Neuronal stem cell (in vitro differentiated cells): ENCODE measurements at regions not wholly inside any gene's neighbourhood (a gene's known extent, or its start where the extent isn't known, plus 50 kb on each side); places are given as distances from the start of the nearest gene placed in this dataset.
A peak's percentile ranks its signal among the peaks of the same experiment; 100 is the strongest.

Experiments
- DNase-seq: peaks from one replicate; pipeline ENCODE4 v3.0.0-alpha.2; 2013; ENCODE audit warnings: low spot score
- H2AFZ ChIP-seq: one replicate; pipeline ENCODE4 v1.6.1; 2013; ENCODE audit warnings: mild to moderate bottlenecking, low read length, inconsistent platforms
- H2AK5ac ChIP-seq: 2 replicates; pipeline ENCODE4 v1.6.1; 2013; ENCODE audit warnings: low read depth, mild to moderate bottlenecking, inconsistent platforms, low read length, moderate library complexity, mixed read lengths
- H2BK120ac ChIP-seq: 2 replicates; pipeline ENCODE4 v1.6.1; 2013; ENCODE audit warnings: low read depth, mild to moderate bottlenecking, inconsistent platforms, low read length, moderate library complexity, mixed read lengths
- H2BK12ac ChIP-seq: one replicate; pipeline ENCODE4 v1.6.1; 2013; ENCODE audit warnings: low read length, inconsistent platforms
- H2BK15ac ChIP-seq: 2 replicates; pipeline ENCODE4 v1.6.1; 2013; ENCODE audit warnings: mild to moderate bottlenecking, low read length, inconsistent platforms, mixed read lengths
- H2BK5ac ChIP-seq: one replicate; pipeline ENCODE4 v1.6.1; 2013; ENCODE audit warnings: inconsistent platforms, mild to moderate bottlenecking, low read length, moderate library complexity
- H3K14ac ChIP-seq: one replicate; pipeline ENCODE4 v1.6.1; 2013; ENCODE audit warnings: low read length, inconsistent platforms
- H3K18ac ChIP-seq: 2 replicates; pipeline ENCODE4 v1.6.1; 2013; ENCODE audit warnings: low read length, inconsistent platforms
- H3K23ac ChIP-seq: 2 replicates; pipeline ENCODE4 v1.6.1; 2013; ENCODE audit warnings: low read depth, mild to moderate bottlenecking, mixed read lengths, low read length, inconsistent platforms; ENCODE audit not compliant: poor library complexity
- H3K27ac ChIP-seq: replicated peaks from 3 replicates; pipeline ENCODE4 v1.5.1; 2013; ENCODE audit warnings: low read length, inconsistent platforms
- H3K27me3 ChIP-seq, 3 experiments: 2 replicates each; pipeline ENCODE4 v1.6.1; 2013; ENCODE audit warnings: low read length in 3 of 3, mild to moderate bottlenecking in 2 of 3, inconsistent platforms in 1 of 3, low read depth in 1 of 3, mixed read lengths in 1 of 3, moderate library complexity in 1 of 3; ENCODE audit not compliant: control insufficient read depth in 3 of 3, insufficient read depth in 3 of 3
- H3K36me3 ChIP-seq, 2 donors: replicated peaks in 1 of 2; 2 replicates each; pipeline ENCODE4 v1.6.1; 2013; ENCODE audit warnings: low read length in 2 of 2; ENCODE audit not compliant: control insufficient read depth in 2 of 2, insufficient read depth in 2 of 2
- H3K4ac ChIP-seq: 2 replicates; pipeline ENCODE4 v1.6.1; 2013; ENCODE audit warnings: inconsistent platforms, mild to moderate bottlenecking, low read length, moderate library complexity
- H3K4me1 ChIP-seq, 2 donors: 1 replicate in 1 of 2; 2 replicates in 1 of 2; pipeline ENCODE4 v1.6.1; 2013; ENCODE audit warnings: low read length in 2 of 2, low read depth in 1 of 2; ENCODE audit not compliant: control insufficient read depth in 2 of 2, insufficient read depth in 1 of 2
- H3K4me2 ChIP-seq: one replicate; pipeline ENCODE4 v1.6.1; 2013; ENCODE audit warnings: mild to moderate bottlenecking, low read length, inconsistent platforms; ENCODE audit not compliant: insufficient read depth, poor library complexity, severe bottlenecking
- H3K4me3 ChIP-seq, 2 donors: 2 replicates each; pipeline ENCODE4 v1.5.1; 2013; ENCODE audit warnings: low read length in 2 of 2, mild to moderate bottlenecking in 2 of 2, inconsistent platforms in 1 of 2, moderate library complexity in 1 of 2
- H3K79me1 ChIP-seq: one replicate; pipeline ENCODE4 v1.6.1; 2013; ENCODE audit warnings: low read depth, mild to moderate bottlenecking, inconsistent platforms, low read length, moderate library complexity
- H3K9ac ChIP-seq: one replicate; pipeline ENCODE4 v1.6.1; 2013; ENCODE audit warnings: mild to moderate bottlenecking, low read depth, low read length, inconsistent platforms; ENCODE audit not compliant: poor library complexity
- H3K9me3 ChIP-seq, 2 donors: replicated peaks in 1 of 2; 2 replicates each; pipeline versions ENCODE3 to v1.6.1; 2013; ENCODE audit warnings: low read length in 2 of 2, mild to moderate bottlenecking in 2 of 2, inconsistent platforms in 1 of 2, low read depth in 1 of 2, mixed read lengths in 1 of 2, moderate library complexity in 1 of 2; ENCODE audit not compliant: control insufficient read depth in 2 of 2, insufficient read depth in 1 of 2
- H4K8ac ChIP-seq: one replicate; pipeline ENCODE4 v1.6.1; 2013; ENCODE audit warnings: low read depth, mild to moderate bottlenecking, inconsistent platforms, low read length, moderate library complexity
- H4K91ac ChIP-seq: one replicate; pipeline ENCODE4 v1.6.1; 2013; ENCODE audit warnings: low read length, low read depth, mild to moderate bottlenecking, inconsistent platforms; ENCODE audit not compliant: poor library complexity
- WGBS, 2 donors: extraction: QIAGEN DNeasy Blood & Tissue Kit; methylation state at CpG; one replicate each; pipeline ENCODE4 v1.1.7; 2013; ENCODE audit warnings: missing lambda C conversion rate in 2 of 2, mixed read lengths in 1 of 2; ENCODE audit not compliant: insufficient read length in 2 of 2, insufficient replicate concordance in 1 of 2; ENCODE audit errors: extremely low coverage in 2 of 2; 5-methylcytosine and 5-hydroxymethylcytosine counted together

DNA sequence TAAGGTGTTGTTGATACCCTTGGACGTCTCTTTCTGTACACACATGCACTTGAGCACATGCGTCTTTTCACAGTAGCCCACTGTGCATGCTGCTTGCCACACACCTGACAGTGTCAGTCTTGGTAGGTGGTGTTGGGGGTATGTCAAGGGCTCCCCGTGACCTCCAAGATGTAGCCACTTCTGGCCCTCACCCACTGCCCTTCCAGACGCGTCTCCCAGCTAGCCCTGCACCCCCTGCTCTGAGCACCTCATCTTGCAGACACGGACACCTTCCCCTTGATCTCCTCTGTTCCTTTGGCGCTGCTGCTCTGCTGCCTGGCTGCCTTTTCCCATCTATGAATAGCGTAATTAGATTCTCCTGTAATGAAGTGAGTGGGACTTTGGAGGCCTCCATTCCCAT lies 75.2 kb upstream of the TNS3 start:
- no peak overlapping the region for H2BK5ac ChIP-seq
- peaks cover 10 to 13% of the 10 kb centered on the region in 2 donors for H3K4me1 ChIP-seq
- H3K18ac ChIP-seq, result no peak overlapping the region
- H3K36me3 ChIP-seq, result no peaks in the 10 kb centered on the region
- no peak overlapping the region for H2AFZ ChIP-seq
- no peak overlapping the region for H3K23ac ChIP-seq
- peaks cover 2 to 3% of the 10 kb centered on the region in 2 donors for H3K9me3 ChIP-seq
- no peak overlapping the region for H3K4me3 ChIP-seq
- H3K79me1 ChIP-seq, result peaks cover 4% of the 10 kb centered on the region
- H3K4ac ChIP-seq, result no peak overlapping the region
- H3K14ac ChIP-seq, result no peak overlapping the region
- no peak overlapping the region for H3K27ac ChIP-seq
- no peak overlapping the region for H2AK5ac ChIP-seq
- peaks cover 0 to 2% (median 0%) of the 10 kb centered on the region in 3 experiments for H3K27me3 ChIP-seq
- no peak for DNase-seq
- H4K8ac ChIP-seq, result no peak overlapping the region
- no peak overlapping the region for H4K91ac ChIP-seq
- H3K4me2 ChIP-seq, result no peak overlapping the region
- no peak overlapping the region for H2BK12ac ChIP-seq
- no peak overlapping the region for H2BK15ac ChIP-seq
- WGBS, 2 donors, result no CpG with 5 or more reads among the region's 8 CpGs
- H2BK120ac ChIP-seq, result no peak overlapping the region
- H3K9ac ChIP-seq, result no peak overlapping the region

DNA sequence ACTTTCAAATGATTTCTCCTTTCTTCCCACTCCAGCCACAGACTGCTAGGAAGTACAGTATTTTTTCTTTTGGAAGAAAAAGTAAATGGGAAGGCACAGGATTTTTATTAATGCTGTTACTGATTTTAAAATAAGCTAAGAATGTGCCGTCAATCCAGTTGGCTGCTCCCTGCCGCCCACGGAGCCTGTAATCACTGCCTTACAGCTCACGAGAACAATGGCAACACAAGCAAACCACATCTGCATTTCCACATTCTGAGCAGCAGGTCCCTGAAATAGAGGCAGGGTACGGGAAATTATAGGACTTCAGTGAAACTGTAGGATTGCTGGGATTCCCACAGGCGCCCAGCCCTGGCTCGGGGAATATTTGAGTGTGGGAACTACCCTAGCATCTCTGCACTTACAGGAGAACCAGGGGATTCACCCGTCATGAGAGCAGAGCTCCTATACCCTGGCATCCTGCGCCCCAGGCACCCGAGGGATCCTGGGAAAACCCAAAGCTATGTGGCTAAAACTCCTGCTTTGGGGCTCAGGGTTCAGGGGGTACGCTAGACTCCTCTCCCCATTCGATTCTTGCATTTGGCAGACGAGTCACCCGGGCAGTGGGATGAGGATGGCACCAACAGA lies 72.9 kb upstream of the TNS3 start:
- Histone ChIP-seq H2AK5ac (no peak overlapping the region), H2BK120ac (no peak overlapping the region), H3K23ac (no peak overlapping the region), H2BK12ac (peak overlapping the region; percentile 76), H2BK5ac (no peak overlapping the region), H3K4me3 (no peak overlapping the region), H2BK15ac (no peak overlapping the region), H3K9me3 (peaks cover under 1 to 2% of the 10 kb centered on the region in 2 donors), H3K27ac (no peak overlapping the region), H3K4me1 (peaks cover 5 to 7% of the 10 kb centered on the region in 2 donors), H3K36me3 (no peaks in the 10 kb centered on the region), H2AFZ (peak overlapping the region; percentile 27), H3K79me1 (peaks cover 1% of the 10 kb centered on the region), H3K4ac (no peak overlapping the region), H3K27me3 (peaks cover 0 to 2% (median 0%) of the 10 kb centered on the region in 3 experiments), H3K4me2 (no peak overlapping the region), H3K14ac (no peak overlapping the region), H3K9ac (no peak overlapping the region), H4K91ac (no peak overlapping the region), H4K8ac (no peak overlapping the region), H3K18ac (peak overlapping the region; percentile 42)
- no peak for DNase-seq
- no CpG with 5 or more reads among the region's 14 CpGs for WGBS, 2 donors

DNA sequence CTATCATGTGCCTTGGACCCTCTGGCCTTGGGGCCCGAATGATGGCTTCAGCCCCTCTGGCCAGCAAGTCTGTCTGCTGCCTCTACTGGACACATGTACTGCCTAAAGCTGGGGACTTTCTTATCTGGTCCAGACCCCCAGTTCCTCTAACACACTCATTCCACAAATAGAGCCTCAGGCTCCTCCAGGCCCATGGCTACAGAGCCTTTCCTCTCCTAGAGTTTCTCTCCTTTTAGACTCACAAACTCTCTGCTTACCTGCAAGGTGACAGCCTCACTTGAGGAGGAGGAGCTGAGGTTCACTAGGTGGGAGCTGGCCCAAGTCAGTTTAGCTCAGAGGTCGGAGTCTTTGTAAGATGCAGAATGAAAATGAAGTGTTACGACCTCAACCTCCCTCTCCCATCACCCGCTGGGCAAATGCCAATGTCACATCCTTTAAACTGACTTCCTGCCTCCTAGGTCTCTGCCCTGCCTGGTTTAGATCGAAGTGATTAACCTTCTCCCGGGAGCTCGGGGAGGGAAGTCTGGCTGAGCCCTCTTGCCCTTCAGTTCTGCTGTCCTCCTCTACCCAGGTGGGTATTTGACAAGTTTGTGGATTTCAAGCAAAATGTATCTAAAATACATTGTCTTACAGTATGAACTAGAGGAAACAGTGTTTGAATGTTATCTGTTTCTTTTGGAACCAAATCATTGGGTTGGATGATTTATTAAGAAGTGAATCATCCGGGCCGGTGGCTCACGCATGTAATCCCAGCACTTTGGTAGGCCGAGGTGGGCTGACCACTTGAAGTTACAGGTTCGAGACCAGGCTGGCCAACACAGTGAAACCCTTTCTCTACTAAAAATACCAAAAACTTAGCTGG lies 71.9 kb upstream of the TNS3 start:
- no peak overlapping the region for H2AFZ ChIP-seq
- peaks cover 5 to 7% of the 10 kb centered on the region in 2 donors for H3K4me1 ChIP-seq
- no peak overlapping the region for H3K4me3 ChIP-seq
- DNase-seq, result no peak
- no peak overlapping the region for H3K27ac ChIP-seq
- H3K23ac ChIP-seq, result no peak overlapping the region
- no peak overlapping the region for H3K4me2 ChIP-seq
- H3K36me3 ChIP-seq, result no peaks in the 10 kb centered on the region
- H3K79me1 ChIP-seq, result no peaks in the 10 kb centered on the region
- no peak overlapping the region for H4K91ac ChIP-seq
- no peak overlapping the region for H3K18ac ChIP-seq
- peak overlapping the region; percentile 56 for H2AK5ac ChIP-seq
- H3K14ac ChIP-seq, result no peak overlapping the region
- H3K9me3 ChIP-seq, result peaks cover 0 to 2% of the 10 kb centered on the region in 2 donors
- WGBS, 2 donors, result no CpG with 5 or more reads among the region's 12 CpGs
- peaks cover 0 to 2% (median 0%) of the 10 kb centered on the region in 3 experiments for H3K27me3 ChIP-seq
- H2BK15ac ChIP-seq, result no peak overlapping the region
- H3K9ac ChIP-seq, result no peak overlapping the region
- no peak overlapping the region for H2BK120ac ChIP-seq
- H2BK12ac ChIP-seq, result no peak overlapping the region
- H3K4ac ChIP-seq, result no peak overlapping the region
- H2BK5ac ChIP-seq, result peak overlapping the region; percentile 8
- H4K8ac ChIP-seq, result no peak overlapping the region

DNA sequence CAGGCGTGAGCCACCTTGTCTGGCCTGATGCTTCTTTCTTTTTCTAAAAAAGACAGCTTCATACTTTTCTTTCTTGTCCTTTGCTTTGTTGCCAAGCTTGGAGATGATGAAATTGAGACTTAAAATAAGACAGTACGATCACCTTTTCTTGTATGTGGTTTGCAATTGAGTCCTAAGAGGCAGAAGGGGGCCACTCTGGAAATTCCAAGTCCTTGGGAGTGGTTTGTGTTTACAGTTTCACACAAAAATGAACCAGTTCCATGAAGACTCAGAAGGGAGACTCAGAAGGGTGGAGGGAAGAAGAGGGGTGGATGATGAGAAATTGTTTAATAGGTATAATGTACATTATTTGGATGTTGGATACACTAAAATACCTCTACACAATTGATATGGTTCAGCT lies 70.7 kb upstream of the TNS3 start:
- WGBS, 2 donors, result no CpG with 5 or more reads among the region's 2 CpGs

More for the DNA sequence above, 70.7 kb upstream of the TNS3 start:
- Histone ChIP-seq H3K36me3 (no peaks in the 10 kb centered on the region), H3K79me1 (no peaks in the 10 kb centered on the region), H2BK12ac (no peak overlapping the region), H4K91ac (no peak overlapping the region), H3K23ac (no peak overlapping the region), H3K27me3 (peaks cover 0 to 2% (median 2%) of the 10 kb centered on the region in 3 experiments), H3K14ac (no peak overlapping the region), H2BK5ac (no peak overlapping the region), H3K9ac (no peak overlapping the region), H3K9me3 (peaks cover 0 to 2% of the 10 kb centered on the region in 2 donors), H4K8ac (no peak overlapping the region), H3K4me2 (no peak overlapping the region), H3K27ac (no peak overlapping the region), H2BK15ac (no peak overlapping the region), H2AFZ (no peak overlapping the region), H2BK120ac (no peak overlapping the region), H3K4ac (no peak overlapping the region), H2AK5ac (no peak overlapping the region), H3K4me1 (peaks cover 7 to 8% of the 10 kb centered on the region in 2 donors), H3K4me3 (no peak overlapping the region), H3K18ac (no peak overlapping the region)
- no peak for DNase-seq
